ENCODE measurements at regions not wholly inside any gene's neighbourhood (a gene's known extent, or its start where the extent isn't known, plus 50 kb on each side); places are given as distances from the start of the nearest gene placed in this dataset.

DNA sequence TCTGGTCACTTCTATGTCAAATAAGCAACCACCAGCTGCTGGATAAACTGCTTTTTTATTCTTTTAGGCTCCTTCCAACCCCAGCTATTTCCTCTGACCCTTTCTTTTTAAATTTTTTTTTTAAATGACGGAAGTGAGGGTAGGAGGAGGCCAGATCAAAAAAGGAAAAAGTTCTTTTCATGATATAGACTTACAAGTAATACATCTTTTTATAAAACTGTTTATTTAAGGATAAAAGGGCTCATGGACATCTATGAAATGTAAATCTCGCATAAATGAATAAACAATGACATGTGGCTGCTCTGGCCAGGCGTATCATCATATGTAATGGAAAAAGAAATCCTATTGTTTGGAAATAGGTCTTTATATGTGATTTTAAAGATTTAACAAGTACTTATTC lies 169.0 kb upstream of the ATP2B1 start:
- no peak for DNase-seq
- Histone ChIP-seq H3K14ac (ENCODE audit: insufficient read depth, low read length) (no peak overlapping the region), H3K9ac (ENCODE audit: extremely low read depth, insufficient read length, low read length) (no peak overlapping the region), H3K56ac (ENCODE audit: insufficient read length, low read depth, low read length) (no peak overlapping the region), H4K20me1 (ENCODE audit: control insufficient read depth, insufficient read depth, insufficient read length) (no peaks in the 10 kb centered on the region), H3K9me3 (ENCODE audit: control insufficient read depth, low read depth, low read length) (no peaks in the 10 kb centered on the region), H3K4me1 (ENCODE audit: insufficient read depth, low read length) (peaks cover 4% of the 10 kb centered on the region), H4K91ac (ENCODE audit: insufficient read length, low read depth, low read length) (no peak overlapping the region), H4K5ac (ENCODE audit: insufficient read length, low read depth, low read length) (no peak overlapping the region), H2BK15ac (ENCODE audit: low read depth, low read length) (no peak overlapping the region), H3K23me2 (ENCODE audit: insufficient read length, low read depth, low read length, poor library complexity, severe bottlenecking) (no peaks in the 10 kb centered on the region), H4K8ac (replicated peaks; ENCODE audit: insufficient read length, low read depth, low read length) (no peak overlapping the region), H3K27me3 (ENCODE audit: insufficient read depth, low read length) (no peaks in the 10 kb centered on the region), H2BK5ac (ENCODE audit: insufficient read length, low read length) (no peak overlapping the region), H3K27ac (ENCODE audit: insufficient read length, low read depth, low read length) (no peak overlapping the region), H2BK20ac (ENCODE audit: low read depth, low read length, poor library complexity, severe bottlenecking) (no peak overlapping the region), H2BK12ac (ENCODE audit: insufficient read length, low read depth, low read length) (no peak overlapping the region), H2AK5ac (ENCODE audit: insufficient read length, low read length) (no peak overlapping the region), H3K4me2 (ENCODE audit: insufficient read depth, insufficient read length, low read length) (no peak overlapping the region), H3K23ac (ENCODE audit: insufficient read length, low read depth, low read length) (no peak overlapping the region), H3K79me1 (ENCODE audit: insufficient read depth, low read depth, low read length, poor library complexity, severe bottlenecking) (no peaks in the 10 kb centered on the region), H3K79me2 (ENCODE audit: insufficient read depth, low read length) (no peaks in the 10 kb centered on the region), H3T11ph (ENCODE audit: low read length) (no peak overlapping the region), H3K4ac (ENCODE audit: low read depth, low read length) (no peak overlapping the region), H2AFZ (ENCODE audit: low read length) (no peak overlapping the region), H3K18ac (ENCODE audit: insufficient read length, low read depth, low read length) (no peak overlapping the region), H2BK120ac (ENCODE audit: low read depth, low read length, poor library complexity, severe bottlenecking) (no peak overlapping the region)
- no peak overlapping the region for H3K27ac Mint-ChIP-seq
- H3K27me3 Mint-ChIP-seq (ENCODE audit: low read depth): no peaks in the 10 kb centered on the region
- H3K36me3 Mint-ChIP-seq (ENCODE audit: insufficient read depth in 1 of 3, low read depth in 3 of 3): 0 out of 7 replicates have a peak, but pooled peaks cover 0 to 3% (median 0%) of the 10 kb centered on the region in 3 experiments
- H3K9me3 Mint-ChIP-seq: no peaks in the 10 kb centered on the region
- WGBS (ENCODE audit: extremely low coverage, insufficient read length, low lambda C conversion rate): no CpG with 5 or more reads among the region's 3 CpGs
- peaks cover 15 to 16% of the 10 kb centered on the region in 2 experiments for H3K4me1 Mint-ChIP-seq
- H3K4me3 Mint-ChIP-seq: no peak overlapping the region
- TF ChIP-seq, protein P1, sequence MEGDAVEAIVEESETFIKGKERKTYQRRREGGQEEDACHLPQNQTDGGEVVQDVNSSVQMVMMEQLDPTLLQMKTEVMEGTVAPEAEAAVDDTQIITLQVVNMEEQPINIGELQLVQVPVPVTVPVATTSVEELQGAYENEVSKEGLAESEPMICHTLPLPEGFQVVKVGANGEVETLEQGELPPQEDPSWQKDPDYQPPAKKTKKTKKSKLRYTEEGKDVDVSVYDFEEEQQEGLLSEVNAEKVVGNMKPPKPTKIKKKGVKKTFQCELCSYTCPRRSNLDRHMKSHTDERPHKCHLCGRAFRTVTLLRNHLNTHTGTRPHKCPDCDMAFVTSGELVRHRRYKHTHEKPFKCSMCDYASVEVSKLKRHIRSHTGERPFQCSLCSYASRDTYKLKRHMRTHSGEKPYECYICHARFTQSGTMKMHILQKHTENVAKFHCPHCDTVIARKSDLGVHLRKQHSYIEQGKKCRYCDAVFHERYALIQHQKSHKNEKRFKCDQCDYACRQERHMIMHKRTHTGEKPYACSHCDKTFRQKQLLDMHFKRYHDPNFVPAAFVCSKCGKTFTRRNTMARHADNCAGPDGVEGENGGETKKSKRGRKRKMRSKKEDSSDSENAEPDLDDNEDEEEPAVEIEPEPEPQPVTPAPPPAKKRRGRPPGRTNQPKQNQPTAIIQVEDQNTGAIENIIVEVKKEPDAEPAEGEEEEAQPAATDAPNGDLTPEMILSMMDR (conservative IDR thresholded peaks at IDR 0.05): no peak

All from H9 (cell line).